ENCODE measurements at regions not wholly inside any gene's neighbourhood (a gene's known extent, or its start where the extent isn't known, plus 50 kb on each side); places are given as distances from the start of the nearest gene placed in this dataset.

- TF ChIP-seq CTCF (IDR thresholded peaks at IDR 0.05) (no peak), POLR2A (IDR thresholded peaks at IDR 0.05) (no peak)
These were observed 92.2 kb upstream of the ADAMTS2 start for GRCh38 chr5:179437341-179438001.

Measured in uterus (tissue), 2 donors.